ENCODE measurements at regions not wholly inside any gene's neighbourhood (a gene's known extent, or its start where the extent isn't known, plus 50 kb on each side); places are given as distances from the start of the nearest gene placed in this dataset.

DNA sequence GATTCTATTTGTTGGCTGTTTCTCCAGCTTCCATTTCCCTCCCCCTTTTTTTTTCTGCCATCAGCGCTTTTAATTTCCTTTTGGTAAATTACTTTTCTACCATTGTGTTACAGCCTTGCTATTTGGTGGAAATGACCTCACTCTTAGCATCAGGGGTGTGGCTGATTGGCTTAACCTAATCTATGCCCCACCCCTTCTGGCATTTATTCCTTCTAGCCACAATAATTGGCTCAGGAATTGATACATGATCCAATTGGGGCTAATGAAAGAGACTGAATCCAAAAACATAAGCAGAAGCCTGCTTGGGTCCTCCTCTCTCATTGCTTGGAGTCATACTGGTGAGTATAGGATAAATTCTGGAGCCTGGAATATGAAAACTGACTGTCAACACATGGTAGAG lies 402.4 kb upstream of the LRRC4C start:
- DNase-seq (ENCODE audit: low spot score) = no peak

DNA sequence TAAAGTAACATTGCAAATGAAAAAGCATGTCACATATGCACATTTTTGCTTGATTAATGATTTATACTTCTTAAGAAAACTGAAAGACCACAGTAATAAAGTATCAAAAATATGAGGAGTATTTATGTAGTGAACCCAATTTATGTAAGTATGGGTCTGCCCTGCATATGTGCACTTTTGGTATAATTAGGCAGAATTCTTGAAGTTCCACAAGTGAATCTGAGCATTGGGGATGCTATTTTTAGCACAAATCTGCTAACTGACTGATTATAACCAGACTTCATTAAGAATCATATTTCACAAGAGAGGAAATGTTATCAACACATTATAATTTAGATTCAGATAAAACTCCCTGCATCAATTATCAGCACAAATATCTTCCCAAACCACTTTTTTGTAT lies 407.1 kb upstream of the LRRC4C start:
- DNase-seq (ENCODE audit: low spot score) = no peak

DNA sequence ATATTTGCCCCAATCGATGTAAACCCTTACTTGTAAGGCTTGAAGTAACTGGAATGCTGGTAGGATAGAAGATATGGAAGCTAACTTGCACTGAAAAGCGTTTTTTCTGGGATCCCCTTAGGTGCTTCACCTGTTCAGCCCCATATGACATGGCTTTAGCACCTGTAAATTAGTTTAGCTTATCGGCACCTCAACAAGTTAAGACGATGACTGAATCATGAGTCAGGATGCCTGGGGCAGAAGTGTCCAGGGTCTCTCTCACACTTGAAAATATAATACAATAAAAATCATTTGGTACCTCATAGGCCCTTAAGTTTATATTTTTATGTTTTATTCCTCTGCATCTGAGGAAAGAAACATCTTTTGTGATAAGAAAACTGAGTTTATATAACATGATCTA lies 409.2 kb upstream of the LRRC4C start:
- no peak for DNase-seq (ENCODE audit: low spot score)

DNA sequence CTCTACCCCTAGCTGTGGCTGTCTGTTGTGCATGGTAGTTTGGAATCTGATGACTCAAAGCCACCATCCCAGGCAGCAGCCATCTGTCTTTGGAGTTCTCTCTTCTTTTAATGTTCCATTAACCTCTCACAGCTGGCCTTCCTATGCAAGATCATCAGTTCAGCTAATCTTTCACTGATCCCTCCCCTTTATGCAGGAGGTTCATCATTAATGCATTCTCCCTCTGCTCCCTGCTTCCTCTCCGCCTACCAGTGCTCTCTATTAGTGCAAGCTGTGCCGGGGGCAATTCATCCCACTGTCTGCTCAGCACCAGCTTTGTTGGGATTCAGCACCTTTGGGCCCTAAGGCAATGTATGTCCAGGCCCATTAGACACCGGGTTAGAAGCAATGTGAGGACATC lies 413.0 kb upstream of the LRRC4C start:
- no peak for DNase-seq (ENCODE audit: low spot score)

DNA sequence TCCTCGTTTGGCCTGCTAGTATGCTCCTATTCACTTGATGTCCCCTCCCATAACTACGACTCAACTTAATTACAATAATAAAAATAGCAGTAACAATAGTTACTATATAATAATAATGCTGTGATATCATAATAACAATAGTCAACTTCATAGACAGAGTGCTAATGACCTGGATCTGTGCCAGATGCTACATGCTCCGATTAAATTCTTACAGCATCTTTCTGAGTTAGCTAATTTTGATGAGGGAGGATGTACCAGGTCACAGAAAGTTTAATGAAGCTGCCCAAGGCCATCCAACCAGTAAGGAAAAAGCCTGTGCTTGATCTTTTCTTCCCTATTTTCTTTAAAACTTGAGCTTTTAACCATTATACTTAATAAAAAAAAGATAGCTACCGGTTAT lies 413.4 kb upstream of the LRRC4C start:
- no peak for DNase-seq (ENCODE audit: low spot score)

DNA sequence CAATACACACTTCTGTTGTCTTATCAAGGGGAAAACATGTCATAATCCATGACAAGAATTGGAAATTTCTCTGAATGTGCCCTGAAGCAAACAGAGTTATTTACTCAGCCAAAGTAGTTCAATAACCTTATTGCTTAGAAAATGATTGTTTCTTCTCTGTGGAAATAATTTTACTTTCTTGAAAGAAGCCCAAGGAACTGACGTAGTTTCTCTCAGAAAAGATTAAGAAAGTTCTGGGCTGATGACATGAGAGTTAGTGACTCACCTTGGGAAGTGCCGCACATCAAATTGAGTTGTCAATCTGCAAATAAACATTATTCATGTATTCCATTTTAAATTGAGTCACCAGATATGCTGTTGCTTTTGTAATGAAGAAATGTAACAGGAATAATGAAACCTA lies 418.6 kb upstream of the LRRC4C start:
- DNase-seq (ENCODE audit: low spot score) = no peak

DNA sequence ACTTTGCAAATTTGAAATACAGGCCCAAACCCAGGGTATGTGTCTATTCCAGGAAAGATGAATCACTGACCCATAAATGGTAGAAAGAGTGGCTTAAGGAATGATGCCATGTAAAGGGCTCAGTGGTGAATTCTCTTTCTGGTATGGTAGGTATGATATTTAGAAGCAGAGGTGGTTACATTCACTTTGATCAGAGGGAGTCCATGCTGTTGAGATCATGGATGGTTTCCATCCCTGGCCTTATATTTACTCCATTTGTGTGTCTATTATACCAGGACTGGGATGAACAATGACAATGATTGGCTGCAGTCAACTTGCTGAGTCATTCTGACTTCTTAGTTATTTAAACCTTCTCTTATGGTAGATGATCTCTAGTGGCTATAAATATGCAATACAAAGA lies 419.8 kb upstream of the LRRC4C start:
- no peak for DNase-seq (ENCODE audit: low spot score)

DNA sequence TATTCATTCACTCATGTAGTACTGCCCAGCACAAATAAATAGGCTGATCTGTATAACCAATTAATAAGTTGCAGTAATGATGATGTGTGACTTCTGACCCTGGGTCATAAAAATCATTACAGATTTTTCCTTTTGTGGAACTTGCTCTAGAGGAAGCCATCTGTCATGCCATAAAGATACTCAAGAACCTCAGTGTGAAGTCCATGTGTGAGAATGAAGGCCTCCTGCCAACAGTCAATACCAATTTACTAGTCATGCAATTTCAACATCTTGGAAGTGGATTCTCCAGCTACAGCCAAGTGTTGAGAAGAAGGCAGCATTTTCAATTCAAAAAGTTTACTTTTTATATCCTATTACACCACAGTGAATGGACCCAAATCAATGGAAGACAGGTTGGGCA lies 435.6 kb upstream of the LRRC4C start:
- DNase-seq (ENCODE audit: low spot score) = no peak

DNA sequence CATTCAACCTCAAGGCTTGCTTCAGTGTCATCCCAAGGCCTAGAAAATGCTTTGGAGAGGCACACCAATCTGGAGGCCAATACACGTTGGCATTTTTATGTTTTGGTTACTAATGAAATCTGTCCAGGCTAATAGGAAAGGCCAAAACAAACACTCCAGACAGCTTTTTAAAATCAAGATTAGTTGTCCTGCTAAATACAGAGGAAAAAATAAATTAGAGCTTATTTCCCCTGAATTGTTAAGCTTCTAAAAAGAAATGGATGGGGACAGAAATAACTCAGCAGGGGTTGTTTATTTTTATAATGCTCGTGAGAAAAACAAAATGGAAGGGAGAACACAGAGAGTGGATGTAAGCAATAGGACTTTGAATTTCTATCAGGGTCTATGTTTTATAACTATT lies 438.5 kb upstream of the LRRC4C start:
- no peak for DNase-seq (ENCODE audit: low spot score)

DNA sequence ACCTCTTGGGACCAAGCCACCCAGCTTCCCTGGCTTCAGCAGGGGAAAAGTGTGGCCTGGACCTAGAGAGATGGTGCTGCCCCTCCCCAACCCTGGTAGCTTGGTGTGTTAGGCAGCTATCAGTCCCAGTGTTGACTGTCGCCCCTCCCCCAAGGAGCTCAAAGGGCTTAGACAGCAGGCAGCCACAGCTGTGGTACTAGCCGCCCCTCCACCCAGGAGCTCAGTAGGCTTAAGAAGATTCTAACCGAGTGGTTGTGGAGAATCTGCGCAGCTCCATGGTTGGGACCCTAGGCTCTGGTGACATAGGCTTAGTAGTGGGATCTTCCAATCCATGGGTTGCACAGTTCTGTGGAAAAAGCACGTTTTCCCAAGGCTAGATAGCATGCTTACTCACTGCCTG lies 458.4 kb upstream of the LRRC4C start:
- no peak for DNase-seq (ENCODE audit: low spot score)

DNA sequence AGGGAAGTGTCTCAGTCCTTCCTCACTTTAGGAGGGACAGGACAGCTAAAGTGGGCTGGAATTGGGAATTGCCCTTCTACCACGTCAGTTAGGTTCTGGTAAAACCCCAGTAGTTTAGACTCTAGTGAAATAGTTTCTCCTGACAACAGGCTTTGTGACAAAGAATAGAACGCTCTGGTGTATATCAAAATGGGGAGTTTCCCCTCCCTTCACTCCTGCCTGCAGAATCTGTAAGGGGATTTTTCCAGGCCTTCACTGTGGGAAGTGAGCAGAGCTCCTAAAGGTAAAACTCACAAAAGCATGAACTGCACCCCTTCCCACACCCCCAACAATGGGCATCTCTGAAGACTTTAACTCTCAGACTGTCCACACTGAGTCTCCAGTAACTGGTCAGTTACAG lies 460.9 kb upstream of the LRRC4C start:
- no peak for DNase-seq (ENCODE audit: low spot score)

DNA sequence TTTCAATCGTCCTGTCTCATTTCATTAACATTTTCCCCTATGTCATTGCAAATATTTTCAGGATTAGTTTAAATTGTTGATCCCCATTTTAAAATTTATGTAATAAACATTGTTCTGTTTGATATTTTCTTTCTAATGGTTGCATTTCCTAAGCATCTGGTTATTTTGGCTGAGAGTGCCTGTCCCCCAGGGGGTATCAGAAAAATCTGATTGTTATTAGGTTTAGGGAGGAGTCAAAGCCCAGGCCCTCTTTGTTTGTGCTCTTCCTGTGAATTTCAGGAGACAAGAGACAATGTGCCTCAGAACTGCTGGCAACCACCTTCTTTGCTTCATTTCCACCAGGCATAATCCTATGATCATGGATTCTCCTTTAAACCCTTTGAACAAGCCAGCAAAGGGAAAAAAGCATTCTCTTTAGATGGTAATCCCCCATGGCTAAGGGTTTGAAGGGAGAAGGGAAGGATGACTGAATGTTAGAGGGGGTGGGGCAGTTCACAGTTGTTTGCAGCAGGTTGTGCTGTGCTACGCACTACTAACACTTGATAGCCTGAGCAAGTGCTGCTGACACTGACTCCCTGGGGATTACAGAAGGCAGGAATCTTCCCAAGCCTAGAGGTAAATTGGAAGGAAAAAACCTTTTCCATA lies 462.4 kb upstream of the LRRC4C start:
- DNase-seq (ENCODE audit: low spot score) = no peak

DNA sequence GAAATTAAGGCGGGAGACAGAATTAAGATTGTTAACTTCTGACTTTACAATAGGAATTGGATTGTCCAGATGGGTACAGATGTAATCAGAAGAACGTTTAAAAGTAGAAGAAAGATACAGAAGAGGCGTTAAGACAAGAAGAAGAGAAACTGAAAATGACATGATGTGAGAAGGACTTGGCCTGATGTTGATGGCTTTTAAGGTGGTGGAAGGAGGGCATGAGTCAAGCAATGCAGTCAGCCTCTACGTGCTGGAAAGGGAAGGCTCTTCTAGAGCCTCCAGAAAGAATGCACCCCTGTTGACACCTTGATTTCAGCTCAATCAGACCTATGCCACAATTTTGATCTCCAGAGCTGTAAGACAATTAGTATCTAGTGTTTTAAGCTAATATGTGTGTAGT lies 466.9 kb upstream of the LRRC4C start:
- no peak for DNase-seq (ENCODE audit: low spot score)

DNA sequence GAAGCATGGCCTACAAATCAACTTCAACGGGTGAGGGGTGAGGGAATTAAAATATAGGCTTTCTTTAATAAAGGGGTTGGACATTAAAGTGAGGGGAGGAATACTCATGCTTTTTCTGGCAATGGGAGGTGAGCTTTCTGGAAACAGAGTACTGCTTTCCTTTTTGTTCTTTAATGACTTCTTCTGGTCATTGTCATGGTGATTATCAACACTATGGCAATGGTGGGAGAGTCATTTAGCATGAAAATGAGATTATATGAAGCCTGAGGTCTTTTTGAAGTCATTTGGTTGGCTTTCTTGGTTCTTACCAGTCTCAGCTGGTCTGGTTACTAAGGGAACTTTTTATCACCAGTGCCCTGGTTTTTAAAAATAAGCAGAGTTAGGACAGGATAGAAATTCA lies 475.8 kb upstream of the LRRC4C start:
- no peak for DNase-seq (ENCODE audit: low spot score)

DNA sequence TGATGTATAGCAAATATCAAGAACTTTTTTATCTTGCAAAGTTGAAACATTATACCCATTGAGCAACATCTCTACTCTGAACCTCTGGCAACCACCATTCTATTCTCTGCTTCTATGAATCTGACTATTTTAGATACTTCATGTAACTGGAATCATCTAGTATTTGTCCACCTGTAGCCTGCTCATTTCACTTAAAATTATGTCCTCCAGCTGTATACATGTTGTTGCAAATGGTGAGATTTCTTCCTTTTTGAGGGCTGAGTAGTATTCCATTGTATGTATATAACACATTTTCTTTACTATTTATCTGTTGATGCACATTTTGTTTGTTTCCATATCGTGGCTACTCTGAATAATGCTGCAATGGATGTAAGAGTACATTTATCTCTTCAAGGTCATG lies 476.3 kb upstream of the LRRC4C start:
- DNase-seq (ENCODE audit: low spot score) = no peak

DNA sequence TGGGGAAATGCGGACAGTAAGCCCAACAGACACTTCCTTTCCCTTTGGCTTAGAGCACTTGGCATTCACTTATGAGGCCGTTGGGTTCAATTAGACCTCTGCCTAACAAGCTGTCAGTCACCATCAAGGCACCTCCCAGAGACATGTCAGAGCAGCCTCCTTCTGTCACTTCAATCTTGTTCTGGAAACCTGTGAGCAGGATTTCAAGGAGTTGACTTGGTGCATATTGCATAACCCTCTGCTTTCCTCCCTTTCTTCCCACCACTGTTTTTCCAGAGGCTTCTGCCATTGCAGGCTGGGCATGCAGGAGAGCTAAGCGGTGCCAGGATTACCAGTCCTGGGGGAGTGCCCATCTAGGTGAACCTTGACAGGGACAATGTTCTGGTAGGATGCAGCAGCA lies 484.2 kb upstream of the LRRC4C start:
- DNase-seq (ENCODE audit: low spot score) = no peak

DNA sequence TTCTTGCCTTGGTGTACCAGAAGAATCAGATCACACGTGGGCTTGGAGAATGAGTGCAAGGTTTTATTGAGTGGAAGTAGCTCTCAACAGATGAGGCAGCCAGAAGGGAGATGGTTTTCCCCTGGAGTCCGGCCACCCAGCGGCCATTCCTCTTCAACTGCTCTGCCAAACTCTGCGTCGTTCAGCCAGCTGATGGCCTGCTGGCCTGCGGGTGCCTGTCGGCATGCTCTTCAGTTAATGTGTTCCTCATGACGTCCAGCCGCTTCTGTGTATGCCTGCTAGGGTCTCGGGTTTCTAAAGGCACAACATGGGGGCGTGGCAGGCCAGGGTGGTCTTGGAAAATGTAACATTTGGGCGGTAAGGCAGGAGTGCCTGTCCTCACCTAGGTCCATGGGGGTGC lies 487.9 kb upstream of the LRRC4C start:
- no peak for DNase-seq (ENCODE audit: low spot score)

DNA sequence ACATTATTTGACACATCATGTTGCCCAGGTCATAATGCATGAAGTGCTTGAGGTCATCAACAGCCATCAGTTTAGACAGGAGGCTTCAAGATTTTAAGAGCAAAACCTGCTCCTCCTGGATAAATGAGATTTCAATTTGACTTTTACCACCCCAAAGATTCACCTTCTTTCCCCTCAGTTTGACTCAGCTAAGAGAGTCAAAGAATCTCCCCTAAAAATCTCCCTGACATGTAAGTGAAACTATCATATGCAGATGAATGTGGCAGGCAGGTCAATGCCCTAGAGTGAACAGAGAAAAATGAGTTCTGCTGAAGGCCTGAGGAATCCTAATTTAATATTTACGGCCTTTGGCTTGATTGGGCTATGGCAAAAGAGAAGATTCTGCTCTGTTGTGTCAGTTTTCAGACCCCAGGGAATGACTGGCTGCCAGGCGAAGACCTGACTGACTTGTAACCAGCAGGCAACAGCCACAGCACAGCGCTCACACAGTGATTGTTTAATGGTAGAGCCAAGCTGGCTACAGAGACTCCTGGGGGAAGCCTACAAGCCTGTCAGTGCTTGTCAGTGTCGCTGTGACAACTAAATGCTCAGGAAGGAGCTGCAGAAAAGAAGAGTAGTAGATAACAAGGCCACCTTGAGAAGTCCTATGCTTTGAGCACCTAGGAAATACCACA lies 491.2 kb upstream of the LRRC4C start:
- DNase-seq (ENCODE audit: low spot score) = no peak

DNA sequence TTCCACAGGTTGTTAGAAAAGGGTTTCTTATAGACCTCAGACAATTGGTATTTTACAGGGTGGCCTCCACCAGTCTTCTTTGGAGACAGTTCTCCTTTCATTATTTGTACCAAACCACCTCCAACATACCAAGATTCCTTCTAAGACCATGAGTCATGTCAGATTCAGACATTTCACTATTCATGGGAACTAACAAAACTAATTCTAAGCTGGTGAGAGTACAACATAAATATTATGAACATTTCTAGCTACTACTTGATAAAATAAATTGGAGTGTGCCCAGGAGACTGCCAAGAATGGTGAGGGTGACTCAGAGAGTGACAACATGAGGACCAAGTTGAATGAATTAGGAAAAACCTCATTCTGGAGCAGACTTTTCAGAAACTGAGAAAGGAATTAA lies 494.6 kb upstream of the LRRC4C start:
- DNase-seq (ENCODE audit: low spot score) = no peak

DNA sequence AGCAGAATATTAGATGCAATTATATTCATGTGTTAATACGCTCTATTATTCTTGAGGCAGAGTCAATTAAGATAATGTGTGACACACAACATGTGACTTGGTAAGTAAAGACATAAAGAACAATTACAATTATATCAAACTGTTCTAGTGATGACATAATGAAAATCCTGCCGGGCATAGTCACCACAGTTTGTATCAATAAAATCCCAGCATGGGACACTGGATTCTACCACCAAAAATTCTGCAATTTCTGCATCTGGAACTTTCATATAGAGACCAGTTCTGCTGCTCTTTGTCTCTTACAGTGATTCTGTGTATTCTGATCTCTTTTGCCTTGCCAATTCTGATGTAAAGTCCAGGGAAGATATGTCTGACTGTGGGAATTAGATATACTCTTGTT lies 495.6 kb upstream of the LRRC4C start:
- DNase-seq (ENCODE audit: low spot score) = no peak

DNA sequence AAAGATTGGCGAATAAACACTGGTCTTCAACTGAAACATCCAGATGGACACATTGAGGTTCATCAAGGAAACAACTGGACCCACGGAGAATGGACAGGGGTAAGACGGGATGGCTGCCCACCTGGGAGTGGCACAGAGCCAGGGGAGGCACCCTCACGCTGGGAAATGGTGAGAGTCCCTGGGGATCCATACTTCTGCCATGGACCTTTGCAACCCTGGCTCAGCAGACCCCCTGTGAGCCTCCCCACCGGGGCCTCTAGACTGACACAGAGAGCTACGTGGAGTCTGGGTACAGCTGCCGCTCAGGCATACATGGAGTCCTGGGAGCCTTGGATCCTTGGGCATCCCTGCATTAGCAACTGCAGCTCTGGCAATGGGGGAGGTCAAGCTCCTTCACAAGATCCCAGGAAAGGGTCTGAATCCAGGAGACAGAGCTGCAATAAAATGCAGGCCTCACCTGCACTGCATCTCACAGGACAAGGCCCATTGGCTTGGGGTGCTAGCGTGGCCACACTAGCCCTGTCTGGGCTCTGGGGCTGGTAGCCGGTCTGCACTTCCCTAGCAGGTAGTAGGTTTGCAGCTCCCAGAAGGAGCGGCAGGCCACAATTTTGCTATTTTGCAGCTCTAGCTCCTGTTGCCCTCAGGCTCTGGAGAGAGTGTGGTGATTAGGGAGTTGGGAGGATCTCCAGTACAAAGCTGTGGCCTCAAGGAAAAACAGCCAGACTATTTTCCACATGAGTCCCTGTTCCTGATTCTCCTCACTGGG lies 496.4 kb upstream of the LRRC4C start:
- DNase-seq (ENCODE audit: low spot score) = no peak

DNA sequence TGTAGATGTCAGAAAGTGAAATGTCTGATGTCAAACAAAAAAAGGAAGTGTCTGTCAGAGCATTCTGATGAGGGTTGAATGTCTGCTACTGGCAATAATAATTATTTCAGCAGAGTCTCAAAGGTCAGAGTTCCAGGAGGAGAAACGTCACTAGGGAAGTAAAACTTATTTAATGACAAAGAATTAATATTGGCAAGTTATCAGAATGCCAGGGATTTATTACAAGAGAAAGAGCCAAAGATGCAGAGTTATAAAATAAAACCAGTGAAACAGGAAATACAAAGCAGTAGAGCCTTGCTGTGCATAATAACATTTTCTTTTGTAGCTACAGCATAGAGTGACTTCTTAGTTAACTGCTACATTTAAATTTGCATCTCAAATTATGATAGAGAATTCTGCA lies 504.0 kb upstream of the LRRC4C start:
- no peak for DNase-seq (ENCODE audit: low spot score)

DNA sequence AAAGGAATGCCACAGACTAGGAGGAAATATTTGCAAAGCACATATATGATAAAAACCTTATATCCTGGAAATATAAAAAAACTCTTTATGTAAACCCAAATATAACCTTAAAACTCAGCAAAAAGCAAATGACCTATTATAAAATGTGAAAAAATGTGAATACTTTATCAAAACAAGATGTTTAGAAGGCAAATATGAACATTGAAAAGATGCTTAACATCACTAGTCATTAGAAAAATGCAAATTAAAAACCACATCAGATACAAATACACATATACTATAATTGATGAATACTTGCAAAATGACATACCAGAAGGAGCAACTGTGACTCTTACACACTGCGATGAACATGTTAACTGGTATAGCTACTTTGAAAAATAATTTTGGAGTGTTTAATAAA lies 511.2 kb upstream of the LRRC4C start:
- DNase-seq (ENCODE audit: low spot score) = no peak
